GM18909 (cell line): ENCODE measurements at regions not wholly inside any gene's neighbourhood (a gene's known extent, or its start where the extent isn't known, plus 50 kb on each side); places are given as distances from the start of the nearest gene placed in this dataset.

Source experiments
- ATAC-seq: cut with Tn5 transposase; IDR thresholded peaks from one replicate; pipeline ENCODE4 v1.9.1; 2021; ENCODE audit warnings: mild to moderate bottlenecking; ENCODE audit not compliant: unreplicated experiment, poor library complexity

DNA sequence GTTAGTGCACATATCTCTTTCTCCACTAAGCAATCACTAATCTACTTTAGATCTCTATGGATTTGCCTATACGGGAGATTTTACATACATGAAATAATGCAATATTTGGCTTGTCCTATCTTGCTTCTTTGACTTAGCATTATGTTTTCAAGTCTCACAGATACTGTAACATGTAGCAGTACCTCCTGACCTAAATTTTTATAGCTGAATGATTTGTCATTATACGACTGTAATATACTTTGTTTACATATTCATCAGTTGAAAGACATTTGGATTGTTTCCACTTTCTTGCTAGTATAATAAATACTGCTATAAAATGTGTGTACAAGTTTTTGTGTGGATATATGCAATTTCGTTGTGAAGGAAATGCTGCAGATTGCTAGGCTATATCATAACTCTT lies 1520.8 kb upstream of the CDH6 start:
- no peak for ATAC-seq

GRCh38 chr5:29662876-29663275 lies 1530.6 kb upstream of the CDH6 start:
- ATAC-seq = no peak

DNA sequence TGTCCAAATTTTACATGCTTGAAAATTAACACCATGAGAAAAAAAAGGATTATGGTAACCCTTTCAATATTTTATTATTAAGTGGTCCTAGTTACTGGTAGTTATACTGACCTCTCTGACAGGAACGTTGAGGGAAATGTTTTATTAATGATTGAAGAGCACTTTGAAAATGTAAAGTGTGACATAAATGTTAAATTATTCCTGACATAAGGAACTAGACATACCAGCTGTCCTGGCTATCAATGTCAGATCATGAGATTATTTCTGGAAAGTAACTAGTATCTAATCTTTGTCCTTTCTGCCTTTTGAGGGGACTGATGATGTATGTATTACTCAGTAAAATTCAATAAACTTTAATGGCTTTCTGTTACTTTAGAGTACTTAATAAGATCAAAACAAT lies 1538.5 kb upstream of the CDH6 start:
- ATAC-seq = no peak

DNA sequence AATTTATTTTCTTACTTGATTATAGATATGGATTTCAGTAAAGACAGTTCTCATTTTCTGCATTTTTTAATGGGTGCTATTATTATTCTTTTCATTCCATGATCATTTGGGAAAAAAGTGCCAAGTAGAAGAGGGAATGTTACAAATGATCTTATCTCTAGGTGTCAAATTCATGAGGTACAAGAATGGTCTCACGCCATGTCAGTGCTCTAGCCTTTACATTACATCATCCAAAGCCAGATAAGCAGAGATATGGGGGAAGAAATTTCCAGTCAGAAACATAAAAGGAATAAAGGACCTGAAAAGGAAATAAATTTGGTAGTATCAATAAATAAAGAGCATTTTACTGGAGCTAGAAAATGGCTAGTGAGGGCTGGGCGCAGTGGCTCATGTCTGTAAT lies 1544.2 kb upstream of the CDH6 start:
- no peak for ATAC-seq

DNA sequence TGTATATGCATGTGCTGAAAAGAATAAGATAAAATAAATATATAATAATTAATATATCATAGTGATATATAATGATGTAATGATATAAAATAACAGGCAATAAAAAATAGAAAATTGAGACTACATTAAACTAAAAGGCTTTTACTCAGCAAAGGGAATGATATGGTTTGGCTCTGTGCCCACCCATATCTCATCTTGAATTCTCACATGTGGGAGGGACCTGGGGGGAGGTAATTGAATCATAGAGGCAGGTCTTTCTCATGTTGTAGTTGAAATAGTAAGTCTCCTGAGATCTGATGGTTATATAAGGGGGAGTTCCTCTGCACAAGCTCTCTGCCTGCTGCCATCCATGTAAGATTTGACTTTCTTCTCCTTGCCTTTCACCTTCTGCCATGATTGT lies 1550.9 kb upstream of the CDH6 start:
- no peak for ATAC-seq

GRCh38 chr5:29614206-29614605 lies 1579.3 kb upstream of the CDH6 start:
- no peak for ATAC-seq

DNA sequence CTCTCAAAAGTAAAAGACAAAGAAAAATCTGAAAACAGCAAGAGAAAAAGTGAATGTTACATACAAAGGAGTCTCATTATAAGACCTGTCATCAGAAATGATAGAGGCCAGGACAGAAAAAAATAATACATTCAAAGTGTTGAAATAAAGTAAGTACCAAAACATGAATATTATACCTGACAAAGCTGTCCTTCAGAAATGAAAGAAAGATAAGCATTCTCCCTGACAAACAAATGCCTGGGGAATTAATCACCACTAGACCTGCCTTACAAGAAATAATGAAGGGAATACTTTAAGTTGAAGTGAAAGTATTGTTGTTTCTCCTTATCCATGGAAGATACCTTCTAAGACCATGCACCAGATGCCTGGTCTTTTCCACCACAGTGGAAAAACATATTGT lies 1605.2 kb upstream of the CDH6 start:
- ATAC-seq = no peak

DNA sequence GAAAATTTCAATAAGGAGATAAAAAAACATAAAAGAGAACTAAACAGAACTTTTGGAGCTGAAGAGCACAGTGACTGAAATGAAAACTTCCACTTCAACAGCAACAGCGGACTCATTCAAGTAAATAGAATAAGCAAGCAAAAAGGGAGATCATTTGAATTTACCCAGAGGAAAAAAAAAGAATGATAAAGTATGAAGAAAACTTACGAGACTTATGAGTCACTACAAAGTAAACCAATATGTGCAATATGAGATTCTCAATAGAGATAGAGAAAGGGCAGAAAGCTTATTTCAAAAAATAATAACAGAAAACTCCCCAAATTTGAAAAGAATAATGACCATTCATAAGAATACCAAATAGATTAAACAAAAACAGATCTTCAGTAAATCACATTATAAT lies 1605.7 kb upstream of the CDH6 start:
- ATAC-seq = no peak

DNA sequence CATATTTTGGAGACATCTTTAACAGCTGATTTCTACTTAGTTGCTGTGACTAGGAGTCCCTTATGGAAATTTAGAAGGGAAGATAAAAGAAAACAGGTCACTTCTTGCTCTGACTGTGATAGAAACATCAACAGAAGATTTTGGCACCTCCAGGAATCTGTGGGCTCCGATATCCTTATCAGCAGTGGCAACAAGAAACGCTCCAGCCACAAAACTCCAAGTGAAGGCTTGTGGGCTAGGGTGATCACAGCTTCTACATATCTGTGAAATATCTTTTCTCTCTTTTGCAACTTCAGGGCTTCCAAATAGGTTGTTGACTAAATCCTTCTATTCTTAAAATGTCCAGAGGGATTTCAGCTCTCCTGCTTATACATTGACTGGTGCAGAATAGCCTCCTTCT lies 1625.5 kb upstream of the CDH6 start:
- ATAC-seq = no peak

GRCh38 chr5:29561564-29561963 lies 1631.9 kb upstream of the CDH6 start:
- ATAC-seq = no peak

GRCh38 chr5:29550523-29550922 lies 1643.0 kb upstream of the CDH6 start:
- no peak for ATAC-seq

- no peak for ATAC-seq
These were observed 1645.2 kb upstream of the CDH6 start for GRCh38 chr5:29548262-29548661.

- no peak for ATAC-seq
These were observed 1646.1 kb upstream of the CDH6 start for GRCh38 chr5:29547236-29547865.

DNA sequence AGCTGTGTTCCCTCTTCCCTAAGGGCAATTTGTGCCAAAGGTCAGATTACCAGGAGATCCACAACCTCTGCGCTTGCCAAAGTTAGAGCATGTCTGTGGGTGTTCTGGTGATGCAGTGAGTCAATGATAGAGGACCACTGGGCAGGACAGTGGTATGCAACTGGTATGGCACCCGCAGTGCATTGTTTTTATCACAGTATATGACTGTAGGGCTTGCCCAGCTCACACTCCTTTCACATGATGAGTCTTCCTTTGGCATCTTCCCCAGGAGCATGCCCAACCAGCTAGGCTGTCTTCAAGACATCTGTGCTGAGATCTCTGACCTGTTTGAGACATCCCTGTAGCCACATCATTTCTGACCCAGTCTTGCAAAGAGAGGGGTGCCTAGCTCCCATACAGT lies 1650.0 kb upstream of the CDH6 start:
- no peak for ATAC-seq

GRCh38 chr5:29524227-29524626 lies 1669.3 kb upstream of the CDH6 start:
- ATAC-seq = no peak

- ATAC-seq = no peak
These were observed 1675.3 kb upstream of the CDH6 start for GRCh38 chr5:29518176-29518575.

DNA sequence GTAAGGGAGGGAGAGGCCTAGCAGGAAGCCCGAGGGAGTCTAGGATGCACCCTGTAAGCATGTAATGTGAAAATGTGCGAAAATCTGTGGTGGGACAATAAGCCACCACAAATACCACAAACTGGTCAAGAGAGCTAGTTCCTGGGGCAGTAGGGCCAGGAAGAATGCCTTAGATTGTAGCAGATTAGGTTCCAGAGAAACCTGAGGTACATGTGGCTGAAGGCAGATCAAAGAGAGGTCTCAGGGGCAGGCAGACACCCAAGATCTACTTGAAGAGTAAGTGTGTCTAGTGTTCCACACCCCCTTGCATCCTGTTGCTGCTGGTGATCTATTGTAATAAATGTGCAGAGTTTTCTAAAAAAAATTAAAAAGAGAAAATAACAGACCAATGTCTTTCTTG lies 1677.3 kb upstream of the CDH6 start:
- no peak for ATAC-seq

- no peak for ATAC-seq
These were observed 1685.4 kb upstream of the CDH6 start for GRCh38 chr5:29508131-29508530.

DNA sequence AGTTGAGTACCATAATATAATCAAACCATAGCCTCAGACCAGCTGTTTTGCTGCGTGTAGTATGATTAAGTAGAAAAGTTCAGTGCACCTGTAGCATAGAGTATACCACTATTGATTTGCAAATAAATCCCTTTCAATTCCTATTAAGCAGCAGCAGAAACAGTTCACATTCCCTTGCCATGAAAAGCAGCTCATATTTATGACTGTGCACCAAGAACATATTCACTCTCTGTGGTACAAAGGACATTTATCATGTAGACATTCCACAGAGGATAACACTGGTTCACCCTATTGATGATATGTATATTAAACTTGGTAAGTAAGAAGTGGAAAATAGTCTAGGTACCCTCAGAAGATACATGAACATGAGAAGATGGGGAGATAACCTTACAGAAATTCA lies 1689.1 kb upstream of the CDH6 start:
- ATAC-seq = no peak

- ATAC-seq = no peak
These were observed 1694.6 kb upstream of the CDH6 start for GRCh38 chr5:29498860-29499259.

GRCh38 chr5:29498412-29498811 lies 1695.1 kb upstream of the CDH6 start:
- ATAC-seq = no peak

GRCh38 chr5:29485333-29485732 lies 1708.2 kb upstream of the CDH6 start:
- no peak for ATAC-seq

- ATAC-seq = no peak
These were observed 1723.9 kb upstream of the CDH6 start for GRCh38 chr5:29469581-29469980.
